Loucy (cell line): ENCODE measurements at regions not wholly inside any gene's neighbourhood (a gene's known extent, or its start where the extent isn't known, plus 50 kb on each side); places are given as distances from the start of the nearest gene placed in this dataset.

Experiments
- H2AFZ ChIP-seq: fragments of 200-600 bp; sonication (generic); 2 replicates; pipeline ENCODE4 v1.6.0; 2016; ENCODE audit warnings: antibody characterized with exemption, mild to moderate bottlenecking, low read length, moderate library complexity
- H3F3A ChIP-seq: fragments of 200-600 bp; 2 replicates; pipeline ENCODE4 v1.6.0; 2016; ENCODE audit warnings: antibody characterized with exemption, low read depth, mild to moderate bottlenecking
- H3K27me3 ChIP-seq: fragments of 200-600 bp; sonication (generic); 2 replicates; pipeline ENCODE4 v1.6.1; 2014; ENCODE audit warnings: low read length, mild to moderate bottlenecking; ENCODE audit not compliant: insufficient read depth, poor library complexity, severe bottlenecking
- H3K36me3 ChIP-seq: fragments of 200-600 bp; sonication (generic); 2 replicates; pipeline ENCODE4 v1.6.1; 2016; ENCODE audit warnings: low read length; ENCODE audit not compliant: insufficient read depth
- H3K4me1 ChIP-seq: fragments of 200-600 bp; sonication (generic); 2 replicates; pipeline ENCODE4 v1.5.1; 2014; ENCODE audit warnings: low read length, mild to moderate bottlenecking; ENCODE audit not compliant: insufficient read depth, poor library complexity, severe bottlenecking
- H3K4me2 ChIP-seq: fragments of 200-600 bp; sonication (generic); 2 replicates; pipeline ENCODE4 v1.6.0; 2014; ENCODE audit warnings: antibody characterized with exemption, low read length, low read depth, mild to moderate bottlenecking; ENCODE audit not compliant: poor library complexity, severe bottlenecking
- H3K4me3 ChIP-seq: fragments of 200-600 bp; sonication (generic); 2 replicates; pipeline ENCODE4 v1.5.1; 2014; ENCODE audit warnings: low read length, mild to moderate bottlenecking, mixed read lengths; ENCODE audit not compliant: poor library complexity, severe bottlenecking
- H3K79me2 ChIP-seq: fragments of 200-600 bp; sonication (generic); 2 replicates; pipeline ENCODE4 v1.6.1; 2014; ENCODE audit warnings: low read length; ENCODE audit not compliant: insufficient read depth
- H3K9ac ChIP-seq: fragments of 200-600 bp; sonication (generic); 2 replicates; pipeline ENCODE4 v1.6.0; 2014; ENCODE audit warnings: mild to moderate bottlenecking, low read depth, low read length, moderate library complexity; ENCODE audit not compliant: poor library complexity, severe bottlenecking
- H3K9me2 ChIP-seq: fragments of 200-600 bp; sonication (generic); replicated peaks from 2 replicates; pipeline ENCODE4 v1.6.1; 2016; ENCODE audit warnings: low read depth, low read length, mixed read lengths
- H3K9me3 ChIP-seq: fragments of 200-600 bp; sonication (generic); 2 replicates; pipeline ENCODE4 v1.6.1; 2014; ENCODE audit warnings: mild to moderate bottlenecking, antibody characterized with exemption, low read length, low read depth; ENCODE audit not compliant: insufficient read depth
- H4K20me1 ChIP-seq: fragments of 200-600 bp; sonication (generic); 2 replicates; pipeline ENCODE4 v1.6.0; 2014; ENCODE audit warnings: antibody characterized with exemption, low read length, mild to moderate bottlenecking; ENCODE audit not compliant: insufficient read depth, poor library complexity, severe bottlenecking
- EZH2phosphoT487 ChIP-seq: fragments of 200-600 bp; IDR thresholded peaks from 2 replicates; pipeline ENCODE4 v1.6.1; 2018; ENCODE audit warnings: antibody characterized with exemption, mild to moderate bottlenecking, moderate library complexity, borderline replicate concordance
- TF ChIP-seq, protein P1 (sequence below): fragments of 200-600 bp; sonication (generic); conservative IDR thresholded peaks from 2 replicates; pipeline ENCODE4 v1.5.1; 2014; ENCODE audit warnings: mild to moderate bottlenecking, antibody characterized with exemption, low read length

DNA sequence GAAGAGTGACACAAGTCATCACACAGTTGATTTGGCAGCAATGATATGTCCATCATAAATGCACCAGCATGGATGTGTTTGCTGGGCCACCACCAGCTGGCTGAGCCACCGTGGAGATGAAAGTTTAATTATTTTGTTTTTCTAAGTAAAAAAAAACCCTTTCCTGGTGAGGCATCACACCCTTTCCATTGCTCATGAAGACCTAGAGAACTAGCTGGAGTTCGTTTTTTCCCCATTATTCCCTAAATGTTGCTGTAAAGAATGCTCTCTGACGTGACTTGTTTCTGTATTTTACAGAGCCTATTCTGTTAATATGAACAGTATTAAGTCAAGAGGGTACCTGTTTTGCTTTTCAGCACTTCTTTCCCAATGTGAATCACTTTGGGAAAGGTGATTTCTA is 257.9 kb downstream of the MSRB3 start:
- Histone ChIP-seq H3K4me1 (peaks cover 31% of the 10 kb centered on the region), H3K9me3 (no peaks in the 10 kb centered on the region; the same call in 1 of the 2 replicates), H3K79me2 (no peaks in the 10 kb centered on the region), H3F3A (peaks cover 2% of the 10 kb centered on the region; the same call in 1 of the 2 replicates), H2AFZ (no peak overlapping the region), H3K4me2 (no peak overlapping the region), H3K27me3 (peaks cover 5% of the 10 kb centered on the region), H3K9ac (no peak overlapping the region), H3K36me3 (no peaks in the 10 kb centered on the region), H4K20me1 (no peaks in the 10 kb centered on the region), H3K9me2 (no peaks in the 10 kb centered on the region), H3K4me3 (no peak overlapping the region)
- no peak for TF ChIP-seq EZH2phosphoT487

GRCh38 chr12:65536876-65537681 is 258.6 kb downstream of the MSRB3 start:
- no peaks in the 10 kb centered on the region for H4K20me1 ChIP-seq
- H3K79me2 ChIP-seq, result no peaks in the 10 kb centered on the region
- no peak overlapping the region for H3K4me3 ChIP-seq
- H3K4me1 ChIP-seq, result peaks cover 31% of the 10 kb centered on the region
- H3K4me2 ChIP-seq, result no peak overlapping the region
- no peaks in the 10 kb centered on the region for H3K36me3 ChIP-seq
- peaks cover 2% of the 10 kb centered on the region; the same call in 1 of the 2 replicates for H3F3A ChIP-seq
- no peak overlapping the region for H3K9ac ChIP-seq
- no peaks in the 10 kb centered on the region for H3K27me3 ChIP-seq
- TF ChIP-seq, protein P1, sequence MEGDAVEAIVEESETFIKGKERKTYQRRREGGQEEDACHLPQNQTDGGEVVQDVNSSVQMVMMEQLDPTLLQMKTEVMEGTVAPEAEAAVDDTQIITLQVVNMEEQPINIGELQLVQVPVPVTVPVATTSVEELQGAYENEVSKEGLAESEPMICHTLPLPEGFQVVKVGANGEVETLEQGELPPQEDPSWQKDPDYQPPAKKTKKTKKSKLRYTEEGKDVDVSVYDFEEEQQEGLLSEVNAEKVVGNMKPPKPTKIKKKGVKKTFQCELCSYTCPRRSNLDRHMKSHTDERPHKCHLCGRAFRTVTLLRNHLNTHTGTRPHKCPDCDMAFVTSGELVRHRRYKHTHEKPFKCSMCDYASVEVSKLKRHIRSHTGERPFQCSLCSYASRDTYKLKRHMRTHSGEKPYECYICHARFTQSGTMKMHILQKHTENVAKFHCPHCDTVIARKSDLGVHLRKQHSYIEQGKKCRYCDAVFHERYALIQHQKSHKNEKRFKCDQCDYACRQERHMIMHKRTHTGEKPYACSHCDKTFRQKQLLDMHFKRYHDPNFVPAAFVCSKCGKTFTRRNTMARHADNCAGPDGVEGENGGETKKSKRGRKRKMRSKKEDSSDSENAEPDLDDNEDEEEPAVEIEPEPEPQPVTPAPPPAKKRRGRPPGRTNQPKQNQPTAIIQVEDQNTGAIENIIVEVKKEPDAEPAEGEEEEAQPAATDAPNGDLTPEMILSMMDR, result no peak
- TF ChIP-seq EZH2phosphoT487, result no peak
- H3K9me2 ChIP-seq, result no peaks in the 10 kb centered on the region
- no peaks in the 10 kb centered on the region; the same call in 1 of the 2 replicates for H3K9me3 ChIP-seq
- H2AFZ ChIP-seq, result no peak overlapping the region

- no peaks in the 10 kb centered on the region for H3K27me3 ChIP-seq
- no peaks in the 10 kb centered on the region for H3K36me3 ChIP-seq
- TF ChIP-seq EZH2phosphoT487, result no peak
- TF ChIP-seq, protein P1, result no peak
- H3K79me2 ChIP-seq, result no peaks in the 10 kb centered on the region
- H3K9ac ChIP-seq, result no peak overlapping the region
- peaks cover 23% of the 10 kb centered on the region for H3K4me1 ChIP-seq
- peaks cover 2% of the 10 kb centered on the region; the same call in 1 of the 2 replicates for H3F3A ChIP-seq
- no peaks in the 10 kb centered on the region for H3K9me2 ChIP-seq
- no peaks in the 10 kb centered on the region; the same call in 1 of the 2 replicates for H3K9me3 ChIP-seq
- no peak overlapping the region for H3K4me2 ChIP-seq
- no peaks in the 10 kb centered on the region for H4K20me1 ChIP-seq
- no peak overlapping the region for H2AFZ ChIP-seq
- H3K4me3 ChIP-seq, result no peak overlapping the region
These were observed 259.5 kb downstream of the MSRB3 start for GRCh38 chr12:65537978-65538377.

GRCh38 chr12:65539023-65539422 is 260.5 kb downstream of the MSRB3 start:
- H4K20me1 ChIP-seq, result no peaks in the 10 kb centered on the region
- H3K27me3 ChIP-seq, result no peaks in the 10 kb centered on the region
- no peak for TF ChIP-seq EZH2phosphoT487
- TF ChIP-seq, protein P1, result no peak
- H3K79me2 ChIP-seq, result no peaks in the 10 kb centered on the region
- no peak overlapping the region for H3K9ac ChIP-seq
- H3K36me3 ChIP-seq, result no peaks in the 10 kb centered on the region
- H3K4me1 ChIP-seq, result peaks cover 13% of the 10 kb centered on the region
- H3K9me3 ChIP-seq, result no peaks in the 10 kb centered on the region; the same call in 1 of the 2 replicates
- no peak overlapping the region for H2AFZ ChIP-seq
- H3K4me2 ChIP-seq, result no peak overlapping the region
- no peak overlapping the region for H3K4me3 ChIP-seq
- no peaks in the 10 kb centered on the region for H3K9me2 ChIP-seq
- peaks cover 2% of the 10 kb centered on the region; the same call in 1 of the 2 replicates for H3F3A ChIP-seq
